ENCODE measurements at regions not wholly inside any gene's neighbourhood (a gene's known extent, or its start where the extent isn't known, plus 50 kb on each side); places are given as distances from the start of the nearest gene placed in this dataset.

GRCh38 chr16:87246269-87247065, 70.7 kb downstream of the C16orf95 start:
- DNase-seq, result no peak

- DNase-seq, result no peak
Measured at GRCh38 chr16:87248714-87249113, 68.5 kb downstream of the C16orf95 start.

GRCh38 chr16:87249425-87249824, 67.8 kb downstream of the C16orf95 start:
- DNase-seq, result no peak

GRCh38 chr16:87250431-87250960, 66.7 kb downstream of the C16orf95 start:
- no peak for DNase-seq

GRCh38 chr16:87252269-87252970, 64.8 kb downstream of the C16orf95 start:
- DNase-seq, result no peak
